Neuronal stem cell (in vitro differentiated cells): ENCODE measurements at regions not wholly inside any gene's neighbourhood (a gene's known extent, or its start where the extent isn't known, plus 50 kb on each side); places are given as distances from the start of the nearest gene placed in this dataset.
A peak's percentile ranks its signal among the peaks of the same experiment; 100 is the strongest.

Experiments used
- DNase-seq: peaks from one replicate; pipeline ENCODE4 v3.0.0-alpha.2; 2013; ENCODE audit warnings: low spot score
- H2AFZ ChIP-seq: one replicate; pipeline ENCODE4 v1.6.1; 2013; ENCODE audit warnings: mild to moderate bottlenecking, low read length, inconsistent platforms
- H2AK5ac ChIP-seq: 2 replicates; pipeline ENCODE4 v1.6.1; 2013; ENCODE audit warnings: low read depth, mild to moderate bottlenecking, inconsistent platforms, low read length, moderate library complexity, mixed read lengths
- H2BK120ac ChIP-seq: 2 replicates; pipeline ENCODE4 v1.6.1; 2013; ENCODE audit warnings: low read depth, mild to moderate bottlenecking, inconsistent platforms, low read length, moderate library complexity, mixed read lengths
- H2BK12ac ChIP-seq: one replicate; pipeline ENCODE4 v1.6.1; 2013; ENCODE audit warnings: low read length, inconsistent platforms
- H2BK15ac ChIP-seq: 2 replicates; pipeline ENCODE4 v1.6.1; 2013; ENCODE audit warnings: mild to moderate bottlenecking, low read length, inconsistent platforms, mixed read lengths
- H2BK5ac ChIP-seq: one replicate; pipeline ENCODE4 v1.6.1; 2013; ENCODE audit warnings: inconsistent platforms, mild to moderate bottlenecking, low read length, moderate library complexity
- H3K14ac ChIP-seq: one replicate; pipeline ENCODE4 v1.6.1; 2013; ENCODE audit warnings: low read length, inconsistent platforms
- H3K18ac ChIP-seq: 2 replicates; pipeline ENCODE4 v1.6.1; 2013; ENCODE audit warnings: low read length, inconsistent platforms
- H3K23ac ChIP-seq: 2 replicates; pipeline ENCODE4 v1.6.1; 2013; ENCODE audit warnings: low read depth, mild to moderate bottlenecking, mixed read lengths, low read length, inconsistent platforms; ENCODE audit not compliant: poor library complexity
- H3K27ac ChIP-seq: replicated peaks from 3 replicates; pipeline ENCODE4 v1.5.1; 2013; ENCODE audit warnings: low read length, inconsistent platforms
- H3K27me3 ChIP-seq, 3 experiments: 2 replicates each; pipeline ENCODE4 v1.6.1; 2013; ENCODE audit warnings: low read length in 3 of 3, mild to moderate bottlenecking in 2 of 3, inconsistent platforms in 1 of 3, low read depth in 1 of 3, mixed read lengths in 1 of 3, moderate library complexity in 1 of 3; ENCODE audit not compliant: control insufficient read depth in 3 of 3, insufficient read depth in 3 of 3
- H3K36me3 ChIP-seq, 2 donors: replicated peaks in 1 of 2; 2 replicates each; pipeline ENCODE4 v1.6.1; 2013; ENCODE audit warnings: low read length in 2 of 2; ENCODE audit not compliant: control insufficient read depth in 2 of 2, insufficient read depth in 2 of 2
- H3K4ac ChIP-seq: 2 replicates; pipeline ENCODE4 v1.6.1; 2013; ENCODE audit warnings: inconsistent platforms, mild to moderate bottlenecking, low read length, moderate library complexity
- H3K4me1 ChIP-seq, 2 donors: 1 replicate in 1 of 2; 2 replicates in 1 of 2; pipeline ENCODE4 v1.6.1; 2013; ENCODE audit warnings: low read length in 2 of 2, low read depth in 1 of 2; ENCODE audit not compliant: control insufficient read depth in 2 of 2, insufficient read depth in 1 of 2
- H3K4me2 ChIP-seq: one replicate; pipeline ENCODE4 v1.6.1; 2013; ENCODE audit warnings: mild to moderate bottlenecking, low read length, inconsistent platforms; ENCODE audit not compliant: insufficient read depth, poor library complexity, severe bottlenecking
- H3K4me3 ChIP-seq, 2 donors: 2 replicates each; pipeline ENCODE4 v1.5.1; 2013; ENCODE audit warnings: low read length in 2 of 2, mild to moderate bottlenecking in 2 of 2, inconsistent platforms in 1 of 2, moderate library complexity in 1 of 2
- H3K79me1 ChIP-seq: one replicate; pipeline ENCODE4 v1.6.1; 2013; ENCODE audit warnings: low read depth, mild to moderate bottlenecking, inconsistent platforms, low read length, moderate library complexity
- H3K9ac ChIP-seq: one replicate; pipeline ENCODE4 v1.6.1; 2013; ENCODE audit warnings: mild to moderate bottlenecking, low read depth, low read length, inconsistent platforms; ENCODE audit not compliant: poor library complexity
- H3K9me3 ChIP-seq, 2 donors: replicated peaks in 1 of 2; 2 replicates each; pipeline versions ENCODE3 to v1.6.1; 2013; ENCODE audit warnings: low read length in 2 of 2, mild to moderate bottlenecking in 2 of 2, inconsistent platforms in 1 of 2, low read depth in 1 of 2, mixed read lengths in 1 of 2, moderate library complexity in 1 of 2; ENCODE audit not compliant: control insufficient read depth in 2 of 2, insufficient read depth in 1 of 2
- H4K8ac ChIP-seq: one replicate; pipeline ENCODE4 v1.6.1; 2013; ENCODE audit warnings: low read depth, mild to moderate bottlenecking, inconsistent platforms, low read length, moderate library complexity
- H4K91ac ChIP-seq: one replicate; pipeline ENCODE4 v1.6.1; 2013; ENCODE audit warnings: low read length, low read depth, mild to moderate bottlenecking, inconsistent platforms; ENCODE audit not compliant: poor library complexity
- WGBS, 2 donors: extraction: QIAGEN DNeasy Blood & Tissue Kit; methylation state at CpG; one replicate each; pipeline ENCODE4 v1.1.7; 2013; ENCODE audit warnings: missing lambda C conversion rate in 2 of 2, mixed read lengths in 1 of 2; ENCODE audit not compliant: insufficient read length in 2 of 2, insufficient replicate concordance in 1 of 2; ENCODE audit errors: extremely low coverage in 2 of 2; 5-methylcytosine and 5-hydroxymethylcytosine counted together

DNA sequence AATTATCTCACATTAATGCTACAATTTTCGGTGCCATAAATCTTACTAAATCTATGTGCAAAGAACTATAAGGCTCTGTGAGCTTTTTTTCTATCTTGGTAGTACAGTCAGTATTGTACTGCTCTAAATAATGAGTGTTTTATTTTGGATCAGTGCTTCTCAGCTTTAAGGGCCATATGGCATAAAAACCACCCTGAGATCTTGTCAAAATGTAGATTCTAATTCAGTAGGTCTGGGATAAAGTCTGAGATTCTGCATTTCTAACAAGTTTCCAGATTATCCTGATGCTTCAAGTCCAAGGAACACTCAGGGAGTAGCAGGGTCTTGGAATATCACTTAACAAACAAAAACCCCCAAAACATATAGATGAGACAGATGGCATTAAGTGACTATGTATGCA is 486.5 kb downstream of the GRXCR1 start:
- Histone ChIP-seq H3K36me3 (no peaks in the 10 kb centered on the region), H3K14ac (no peak overlapping the region), H3K4me3 (no peak overlapping the region), H3K27me3 (no peaks in the 10 kb centered on the region), H3K27ac (no peak overlapping the region), H2BK120ac (no peak overlapping the region), H2BK12ac (no peak overlapping the region), H3K4me2 (no peak overlapping the region), H2AK5ac (no peak overlapping the region), H3K23ac (no peak overlapping the region), H2AFZ (no peak overlapping the region), H3K79me1 (no peaks in the 10 kb centered on the region), H3K4me1 (no peaks in the 10 kb centered on the region), H3K4ac (no peak overlapping the region), H2BK15ac (no peak overlapping the region), H4K91ac (no peak overlapping the region), H3K9me3 (no peaks in the 10 kb centered on the region), H3K9ac (no peak overlapping the region), H4K8ac (no peak overlapping the region), H2BK5ac (no peak overlapping the region), H3K18ac (no peak overlapping the region)
- DNase-seq: no peak
- WGBS, 2 donors: no CpG with 5 or more reads among the region's 1 CpG

DNA sequence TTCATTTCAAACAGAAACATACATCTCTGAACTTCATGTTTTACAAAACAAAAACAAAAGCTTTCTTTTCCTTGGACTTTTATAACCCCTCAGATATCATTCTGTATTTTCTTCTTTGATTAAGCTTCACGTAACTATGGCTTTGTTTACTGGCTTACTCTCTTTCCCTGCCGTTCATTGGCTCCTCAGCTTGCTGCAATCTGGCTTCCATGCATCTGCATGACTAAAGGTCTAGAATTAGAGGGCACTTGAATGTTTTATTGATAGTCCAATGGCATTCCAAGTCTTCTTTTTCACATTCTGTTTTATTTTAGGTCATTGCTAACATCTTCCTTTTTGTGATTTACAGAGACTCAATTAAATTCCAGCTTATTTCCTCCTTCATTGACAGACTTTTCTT is 487.6 kb downstream of the GRXCR1 start:
- H3K27me3 ChIP-seq: no peaks in the 10 kb centered on the region
- no peaks in the 10 kb centered on the region for H3K9me3 ChIP-seq
- H3K27ac ChIP-seq: no peak overlapping the region
- H2BK120ac ChIP-seq: no peak overlapping the region
- no peaks in the 10 kb centered on the region for H3K4me1 ChIP-seq
- DNase-seq: no peak
- no peak overlapping the region for H3K4me3 ChIP-seq
- H3K9ac ChIP-seq: no peak overlapping the region
- H3K79me1 ChIP-seq: no peaks in the 10 kb centered on the region
- H3K14ac ChIP-seq: no peak overlapping the region
- no peak overlapping the region for H2AK5ac ChIP-seq
- H2AFZ ChIP-seq: no peak overlapping the region
- WGBS, 2 donors: no CpG with 5 or more reads among the region's 2 CpGs
- no peak overlapping the region for H2BK15ac ChIP-seq
- no peak overlapping the region for H3K23ac ChIP-seq
- H2BK5ac ChIP-seq: no peak overlapping the region
- H3K18ac ChIP-seq: no peak overlapping the region
- H4K8ac ChIP-seq: no peak overlapping the region
- H2BK12ac ChIP-seq: no peak overlapping the region
- no peaks in the 10 kb centered on the region for H3K36me3 ChIP-seq
- H3K4me2 ChIP-seq: no peak overlapping the region
- H4K91ac ChIP-seq: no peak overlapping the region
- H3K4ac ChIP-seq: no peak overlapping the region

DNA sequence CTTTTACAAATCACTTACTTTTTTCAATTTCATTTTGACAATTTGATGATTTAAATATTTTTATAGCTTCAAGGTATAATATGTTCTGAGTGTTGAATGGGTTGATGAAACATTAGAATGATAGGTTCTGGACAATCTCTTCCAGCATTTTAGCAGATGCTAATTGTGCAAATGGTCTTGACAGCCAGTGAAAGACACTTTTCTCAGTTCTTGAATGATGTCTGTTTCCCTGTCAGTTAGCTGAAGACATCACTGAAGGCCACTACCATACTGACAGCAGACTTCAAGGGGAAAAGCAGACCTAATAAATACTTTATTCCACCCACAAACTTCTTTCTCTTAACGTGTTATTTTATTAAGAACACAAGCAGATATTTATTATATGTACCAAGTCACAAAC is 498.6 kb downstream of the GRXCR1 start:
- WGBS, 2 donors: no CpG with 5 or more reads among the region's 1 CpG
- H2BK5ac ChIP-seq: no peak overlapping the region
- no peak overlapping the region for H2AFZ ChIP-seq
- no peak overlapping the region for H2BK120ac ChIP-seq
- no peak overlapping the region for H3K23ac ChIP-seq
- H3K79me1 ChIP-seq: no peaks in the 10 kb centered on the region
- H2AK5ac ChIP-seq: no peak overlapping the region
- no peak overlapping the region for H4K91ac ChIP-seq
- H3K9me3 ChIP-seq: no peaks in the 10 kb centered on the region
- DNase-seq: no peak
- no peak overlapping the region for H3K27ac ChIP-seq
- H3K36me3 ChIP-seq: no peaks in the 10 kb centered on the region
- H3K14ac ChIP-seq: no peak overlapping the region
- H4K8ac ChIP-seq: no peak overlapping the region
- no peak overlapping the region for H3K4ac ChIP-seq
- no peaks in the 10 kb centered on the region for H3K27me3 ChIP-seq
- no peak overlapping the region for H3K4me2 ChIP-seq
- H3K4me3 ChIP-seq: no peak overlapping the region
- H2BK12ac ChIP-seq: no peak overlapping the region
- no peak overlapping the region for H3K9ac ChIP-seq
- H3K4me1 ChIP-seq: peaks cover 0 to 2% of the 10 kb centered on the region in 2 donors
- H3K18ac ChIP-seq: no peak overlapping the region
- H2BK15ac ChIP-seq: no peak overlapping the region

DNA sequence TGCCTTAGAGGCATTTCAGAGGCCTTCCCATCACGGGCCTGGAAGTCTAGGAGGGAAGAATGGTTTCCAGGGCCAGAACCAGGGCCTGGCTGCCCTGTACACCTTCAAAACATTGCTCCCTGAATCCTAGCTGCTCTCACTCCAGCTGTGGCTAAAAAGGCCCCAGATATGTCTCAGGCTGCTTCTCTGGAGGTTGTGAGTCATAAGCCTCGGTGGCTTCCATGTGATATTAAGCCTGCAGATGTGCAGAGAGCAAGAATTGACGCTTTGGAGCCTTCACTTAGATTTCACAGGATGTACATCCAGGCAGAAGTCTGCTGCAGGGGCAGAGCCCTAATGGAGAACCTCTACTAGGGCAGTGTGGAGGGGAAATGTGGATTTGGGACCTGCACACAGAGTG is 502.5 kb downstream of the GRXCR1 start:
- H2AK5ac ChIP-seq: no peak overlapping the region
- H2BK5ac ChIP-seq: peak overlapping the region; percentile 39
- no peaks in the 10 kb centered on the region for H3K79me1 ChIP-seq
- H3K4me2 ChIP-seq: no peak overlapping the region
- no peak overlapping the region for H3K23ac ChIP-seq
- no peak overlapping the region for H3K18ac ChIP-seq
- no peak overlapping the region for H3K9ac ChIP-seq
- no peak overlapping the region for H2AFZ ChIP-seq
- H4K91ac ChIP-seq: no peak overlapping the region
- H3K27me3 ChIP-seq: no peaks in the 10 kb centered on the region
- H4K8ac ChIP-seq: no peak overlapping the region
- no peak overlapping the region for H2BK120ac ChIP-seq
- no peak overlapping the region for H3K27ac ChIP-seq
- WGBS, 2 donors: no CpG with 5 or more reads among the region's 3 CpGs
- no peaks in the 10 kb centered on the region for H3K9me3 ChIP-seq
- H2BK15ac ChIP-seq: no peak overlapping the region
- H3K4me1 ChIP-seq: peaks cover 0 to 2% of the 10 kb centered on the region in 2 donors
- H2BK12ac ChIP-seq: no peak overlapping the region
- no peak overlapping the region for H3K14ac ChIP-seq
- no peak overlapping the region for H3K4ac ChIP-seq
- DNase-seq: no peak
- H3K36me3 ChIP-seq: no peaks in the 10 kb centered on the region
- no peak overlapping the region for H3K4me3 ChIP-seq
